HepG2 (cell line): ENCODE measurements at regions not wholly inside any gene's neighbourhood (a gene's known extent, or its start where the extent isn't known, plus 50 kb on each side); places are given as distances from the start of the nearest gene placed in this dataset.

Experiments
- ATAC-seq: fragments of 200-7000 bp; cut with Tn5 transposase; 3 replicates; pipeline ENCODE4 v1.9.1; 2020; ENCODE audit warnings: mild to moderate bottlenecking, moderate library complexity
- BruUV-seq: library from RNA; stranded (reverse); fragments of 400-500 nt; replicated peaks from 2 replicates; lab custom pipeline; 2021; lab: Mats Ljungman, UMichigan
- CTCF ChIA-PET: fragments of 300-600 bp; formaldehyde crosslinking; extraction: SDS; loops from one replicate; lab custom pipeline; 2021; ENCODE audit warnings: low total read pairs, inconsistent platforms, low intra/inter-chr PET ratio; lab: Yijun Ruan, JAX
- POLR2A ChIA-PET: fragments of 350-600 bp; sonication (Branson Sonifier 250); formaldehyde crosslinking; loops from one replicate; lab custom pipeline; 2020; ENCODE audit warnings: antibody characterized with exemption, inconsistent platforms; lab: Yijun Ruan, JAX
- DNase-seq: peaks from one replicate; pipeline ENCODE4 v3.0.0-alpha.2; 2015; ENCODE audit warnings: low spot score
- FAIRE-seq: peaks from 3 replicates; lab custom pipeline; 2011; peaks lifted over from hg19 to GRCh38; lab: Jason Lieb, UNC
- H2AFZ ChIP-seq: one replicate; pipeline ENCODE4 v1.6.1; 2011; ENCODE audit warnings: low read length, inconsistent platforms
- H3K27ac ChIP-seq: fragments of 300-600 bp; 3 replicates; pipeline ENCODE4 v1.8.0; 2011; ENCODE audit warnings: mixed run types, mild to moderate bottlenecking, mixed read lengths, low read length, inconsistent platforms; ENCODE audit not compliant: insufficient read depth; ENCODE audit errors: extremely low read length
- H3K27me3 ChIP-seq, 2 experiments: fragments of 200-600 bp in 1 of 2; 2 replicates in 1 of 2; 3 replicates in 1 of 2; pipeline versions ENCODE4 v1.6.0 to v1.8.0; 2011; ENCODE audit warnings: low read length in 2 of 2, mild to moderate bottlenecking in 2 of 2, moderate library complexity in 2 of 2, inconsistent platforms in 1 of 2; ENCODE audit not compliant: insufficient read depth in 2 of 2, control insufficient read depth in 1 of 2
- H3K36me3 ChIP-seq, 2 experiments: fragments of 200-600 bp in 1 of 2; replicated peaks in 1 of 2; 2 replicates in 1 of 2; 3 replicates in 1 of 2; pipeline versions ENCODE4 v1.5.1 to v1.8.0; 2011; ENCODE audit warnings: low read length in 2 of 2, inconsistent platforms in 1 of 2; ENCODE audit not compliant: insufficient read depth in 2 of 2, control insufficient read depth in 1 of 2
- H3K4me1 ChIP-seq: 2 replicates; pipeline ENCODE4 v1.5.1; 2012; ENCODE audit warnings: low read length, inconsistent platforms; ENCODE audit not compliant: insufficient read depth
- H3K4me2 ChIP-seq: 2 replicates; pipeline ENCODE4 v1.6.0; 2011; ENCODE audit warnings: low read depth, low read length, inconsistent platforms
- H3K4me3 ChIP-seq, 3 experiments: fragments of 200-600 bp in 1 of 3; sonication (generic), shearing (Covaris generic) in 1 of 3; replicated peaks in 1 of 3; 2 replicates each; pipeline ENCODE4 v1.5.1; 2011 to 2016; ENCODE audit warnings: low read length in 3 of 3, inconsistent platforms in 2 of 3, low read depth in 2 of 3, mild to moderate bottlenecking in 2 of 3, control low read depth in 1 of 3, mixed read lengths in 1 of 3; ENCODE audit not compliant: insufficient read depth in 1 of 3
- H3K79me2 ChIP-seq: one replicate; pipeline ENCODE4 v1.6.1; 2011; ENCODE audit warnings: low read length, inconsistent platforms; ENCODE audit not compliant: insufficient read depth
- H3K9ac ChIP-seq: 2 replicates; pipeline ENCODE4 v1.6.0; 2011; ENCODE audit warnings: mild to moderate bottlenecking, low read depth, low read length, inconsistent platforms; ENCODE audit not compliant: insufficient read depth
- H3K9me3 ChIP-seq: 2 replicates; pipeline ENCODE4 v1.5.1; 2012; ENCODE audit warnings: mild to moderate bottlenecking, low read length
- H4K20me1 ChIP-seq: 2 replicates; pipeline ENCODE4 v1.6.0; 2011; ENCODE audit warnings: inconsistent platforms, mild to moderate bottlenecking, low read length, moderate library complexity; ENCODE audit not compliant: insufficient read depth
- E2F1 ChIP-seq: sonication (generic); formaldehyde crosslinking; IDR thresholded peaks from 2 replicates; pipeline ENCODE4 v1.5.0; 2020; ENCODE audit warnings: missing genetic modification reagents
- HOMEZ ChIP-seq: IDR thresholded peaks from 2 replicates; pipeline ENCODE4 v1.6.1; 2016; ENCODE audit warnings: low read depth
- MAFK ChIP-seq, 2 experiments: IDR thresholded peaks in 1 of 2; conservative IDR thresholded peaks in 1 of 2; 2 replicates each; pipeline ENCODE4 v1.6.1; 2011; ENCODE audit warnings: improper control_type of control experiment in 2 of 2, low read length in 2 of 2
- NR1H2 ChIP-seq: sonication (generic); formaldehyde crosslinking; IDR thresholded peaks from 2 replicates; pipeline ENCODE4 v1.8.1; 2022; ENCODE audit warnings: low read depth, missing genetic modification reagents, borderline replicate concordance
- SCMH1 ChIP-seq: sonication (generic); formaldehyde crosslinking; IDR thresholded peaks from 2 replicates; pipeline ENCODE4 v1.9.0; 2021; ENCODE audit warnings: missing genetic modification reagents, mild to moderate bottlenecking, borderline replicate concordance
- WGBS: methylation state at CpG from one replicate; pipeline ENCODE4 v1.1.6; 2017; ENCODE audit warnings: low lambda C conversion rate; 5-methylcytosine and 5-hydroxymethylcytosine counted together
- in situ Hi-C: cut with HindIII; loops from 2 replicates; pipeline ENCODE4 v1.10.0; 2017; ENCODE audit warnings: low pct_unique_long_range_greater_than_20kb; ENCODE audit not compliant: extremely low pct_ligation_motif_present
- intact Hi-C: fragments of 100-400 bp; cut with micrococcal nuclease; formaldehyde crosslinking; loops from one replicate; pipeline ENCODE4 v1.10.0; 2022; ENCODE audit not compliant: unreplicated experiment
- TF ChIP-seq, protein P1 (sequence below): sonication (generic); formaldehyde crosslinking; conservative IDR thresholded peaks from 2 replicates; pipeline ENCODE4 v1.4.0; 2020; ENCODE audit warnings: missing genetic modification reagents

GRCh38 chr4:189840356-189840755 is 100.3 kb upstream of the FRG1 start (continued):
- TF ChIP-seq HOMEZ (CRISPR knock-in tag) (no peak), NR1H2 (no peak)

- H3K4me3 ChIP-seq: no peak overlapping the region
- peak; percentile 12 to 32; a peak in 2 of 4 replicates for TF ChIP-seq MAFK (conservative IDR thresholded peaks at IDR 0.05 in 1 of 2, IDR thresholded peaks at IDR 0.05 in 1 of 2; ENCODE audit: low read length in 2 of 2)
- TF ChIP-seq SCMH1 (CRISPR knock-in tag): no peak
- TF ChIP-seq E2F1: no peak
- TF ChIP-seq, protein P1, sequence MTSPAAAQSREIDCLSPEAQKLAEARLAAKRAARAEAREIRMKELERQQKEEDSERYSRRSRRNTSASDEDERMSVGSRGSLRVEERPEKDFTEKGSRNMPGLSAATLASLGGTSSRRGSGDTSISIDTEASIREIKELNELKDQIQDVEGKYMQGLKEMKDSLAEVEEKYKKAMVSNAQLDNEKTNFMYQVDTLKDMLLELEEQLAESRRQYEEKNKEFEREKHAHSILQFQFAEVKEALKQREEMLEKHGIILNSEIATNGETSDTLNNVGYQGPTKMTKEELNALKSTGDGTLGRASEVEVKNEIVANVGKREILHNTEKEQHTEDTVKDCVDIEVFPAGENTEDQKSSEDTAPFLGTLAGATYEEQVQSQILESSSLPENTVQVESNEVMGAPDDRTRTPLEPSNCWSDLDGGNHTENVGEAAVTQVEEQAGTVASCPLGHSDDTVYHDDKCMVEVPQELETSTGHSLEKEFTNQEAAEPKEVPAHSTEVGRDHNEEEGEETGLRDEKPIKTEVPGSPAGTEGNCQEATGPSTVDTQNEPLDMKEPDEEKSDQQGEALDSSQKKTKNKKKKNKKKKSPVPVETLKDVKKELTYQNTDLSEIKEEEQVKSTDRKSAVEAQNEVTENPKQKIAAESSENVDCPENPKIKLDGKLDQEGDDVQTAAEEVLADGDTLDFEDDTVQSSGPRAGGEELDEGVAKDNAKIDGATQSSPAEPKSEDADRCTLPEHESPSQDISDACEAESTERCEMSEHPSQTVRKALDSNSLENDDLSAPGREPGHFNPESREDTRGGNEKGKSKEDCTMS (CRISPR knock-in tag): no peak
- TF ChIP-seq, all 625 proteins: peak for 1
- WGBS: 67% methylated on average over 9 of the region's 10 CpGs
- no TSS peak for BruUV-seq
- Histone ChIP-seq H3K9me3 (no peaks in the 10 kb centered on the region), H3K9ac (no peak overlapping the region), H3K79me2 (no peaks in the 10 kb centered on the region), H3K36me3 (no peaks in the 10 kb centered on the region), H3K27me3 (peaks cover 2 to 16% of the 10 kb centered on the region in 2 experiments; a peak in 3 of 5 replicates), H3K27ac (no peak overlapping the region), H4K20me1 (no peaks in the 10 kb centered on the region), H3K4me2 (no peak overlapping the region), H2AFZ (no peak overlapping the region), H3K4me1 (no peaks in the 10 kb centered on the region)
- POLR2A ChIA-PET: no interaction called here
- ATAC-seq (no peak), DNase-seq (no peak), FAIRE-seq (no peak)
- intact Hi-C loops: no loop called here
- in situ Hi-C loops: no loop called here
- CTCF ChIA-PET: no interaction called here
Measured at GRCh38 chr4:189843413-189844009, 97.2 kb upstream of the FRG1 start.
